Caco-2 (cell line): ENCODE measurements at regions not wholly inside any gene's neighbourhood (a gene's known extent, or its start where the extent isn't known, plus 50 kb on each side); places are given as distances from the start of the nearest gene placed in this dataset.
"Not testable (repeated sequence)": the region's sequence is repeated elsewhere in the genome, so short reads cannot be mapped to it uniquely, and the experiment has no call there.

ENCODE experiments used
- BruUV-seq: library from RNA; stranded (reverse); fragments of 400-500 nt; replicated peaks from 2 replicates; lab custom pipeline; 2021; lab: Mats Ljungman, UMichigan
- CTCF ChIA-PET: fragments of 300-600 bp; sonication (Branson Sonifier 250); formaldehyde crosslinking; loops from one replicate; lab custom pipeline; 2022; ENCODE audit warnings: antibody characterized with exemption; lab: Charles Lee
- POLR2A ChIA-PET: fragments of 300-600 bp; sonication (Branson Sonifier 250); formaldehyde crosslinking; loops from one replicate; lab custom pipeline; 2022; ENCODE audit warnings: antibody characterized with exemption; lab: Charles Lee
- DNase-seq, 2 experiments: peaks; one replicate each; pipeline versions ENCODE4 v3.0.0 to v3.0.0-alpha.2; 2020 to 2022
- H3K27me3 ChIP-seq: replicated peaks from 2 replicates; pipeline ENCODE4 v1.6.0; 2011; ENCODE audit warnings: low read length; ENCODE audit not compliant: control insufficient read depth, insufficient read depth
- H3K36me3 ChIP-seq: 2 replicates; pipeline ENCODE4 v1.5.1; 2011; ENCODE audit warnings: low read length; ENCODE audit not compliant: control insufficient read depth, insufficient read depth
- H3K4me1 ChIP-seq: fragments of 250-450 bp; sonication (Bioruptor Pico); 2 replicates; pipeline ENCODE4 v1.5.1; 2020; ENCODE audit warnings: mild to moderate bottlenecking
- H3K4me3 ChIP-seq: 2 replicates; pipeline ENCODE4 v1.5.1; 2011; ENCODE audit warnings: low read depth, mild to moderate bottlenecking, control low read depth, low read length
- H3K9me3 ChIP-seq: fragments of 250-450 bp; sonication (Bioruptor Pico); 2 replicates; pipeline ENCODE4 v1.5.1; 2020; ENCODE audit warnings: mild to moderate bottlenecking, moderate library complexity
- H3K27ac Mint-ChIP-seq: one replicate; pipeline ENCODE4 v1.8.0; 2022; ENCODE audit warnings: mixed read lengths; ENCODE audit not compliant: unreplicated experiment
- H3K27me3 Mint-ChIP-seq: one replicate; pipeline ENCODE4 v1.8.0; 2022; ENCODE audit warnings: mixed read lengths; ENCODE audit not compliant: insufficient read depth, unreplicated experiment
- H3K36me3 Mint-ChIP-seq: one replicate; pipeline ENCODE4 v1.8.0; 2022; ENCODE audit warnings: mild to moderate bottlenecking, mixed read lengths; ENCODE audit not compliant: insufficient read depth, unreplicated experiment
- H3K4me1 Mint-ChIP-seq: one replicate; pipeline ENCODE4 v1.8.0; 2022; ENCODE audit warnings: low read depth, mixed read lengths; ENCODE audit not compliant: unreplicated experiment
- H3K4me3 Mint-ChIP-seq: one replicate; pipeline ENCODE4 v1.8.0; 2022; ENCODE audit warnings: mild to moderate bottlenecking, moderate library complexity, mixed read lengths; ENCODE audit not compliant: unreplicated experiment
- H3K9me3 Mint-ChIP-seq: one replicate; pipeline ENCODE4 v1.8.0; 2022; ENCODE audit warnings: mixed read lengths; ENCODE audit not compliant: unreplicated experiment
- CTCF ChIP-seq, 2 experiments: fragments of 200-600 bp in 1 of 2; IDR thresholded peaks; 1 replicate in 1 of 2; 2 replicates in 1 of 2; pipeline versions ENCODE4 v1.5.1 to v1.8.0; 2011 to 2022; ENCODE audit warnings: antibody characterized with exemption in 1 of 2, control low read depth in 1 of 2, inconsistent platforms in 1 of 2, low read depth in 1 of 2, low read length in 1 of 2, mild to moderate bottlenecking in 1 of 2, moderate library complexity in 1 of 2; ENCODE audit not compliant: insufficient read depth in 1 of 2, severe bottlenecking in 1 of 2, unreplicated experiment in 1 of 2
- intact Hi-C: fragments of 100-400 bp; cut with micrococcal nuclease; formaldehyde crosslinking; loops from one replicate; pipeline ENCODE4 v1.10.0; 2022; ENCODE audit not compliant: unreplicated experiment

- no peaks in the 10 kb centered on the region for H3K27me3 ChIP-seq
- no peak for DNase-seq
- no peak overlapping the region for H3K4me3 ChIP-seq
- H3K9me3 ChIP-seq: no peaks in the 10 kb centered on the region
- no peaks in the 10 kb centered on the region for H3K36me3 ChIP-seq
- intact Hi-C loops: no loop called here
- BruUV-seq: no TSS peak
- Mint-ChIP-seq H3K27ac (no peak overlapping the region), H3K27me3 (no peaks in the 10 kb centered on the region), H3K9me3 (no peaks in the 10 kb centered on the region), H3K36me3 (no peaks in the 10 kb centered on the region), H3K4me1 (no peaks in the 10 kb centered on the region), H3K4me3 (no peak overlapping the region)
- CTCF ChIA-PET: no interaction called here
- POLR2A ChIA-PET: no interaction called here
- no peaks in the 10 kb centered on the region for H3K4me1 ChIP-seq
- TF ChIP-seq CTCF (IDR thresholded peaks at IDR 0.05; ENCODE audit: insufficient read depth in 1 of 2, low read depth in 1 of 2, low read length in 1 of 2, severe bottlenecking in 1 of 2, unreplicated experiment in 1 of 2): no peak
These were observed 683.6 kb downstream of the BCKDHB start for GRCh38 chr6:80789912-80790570.

- CTCF ChIA-PET, H3K9me3 Mint-ChIP-seq, H3K27me3 ChIP-seq, H3K4me3 ChIP-seq, H3K4me1 ChIP-seq, H3K36me3 Mint-ChIP-seq, H3K36me3 ChIP-seq, intact Hi-C loops, H3K4me1 Mint-ChIP-seq, H3K9me3 ChIP-seq, BruUV-seq, DNase-seq, H3K27ac Mint-ChIP-seq, H3K4me3 Mint-ChIP-seq, H3K27me3 Mint-ChIP-seq, POLR2A ChIA-PET: not testable (repeated sequence)
These were observed 676.8 kb downstream of the BCKDHB start for GRCh38 chr6:80783271-80783670.

- TF ChIP-seq CTCF (IDR thresholded peaks at IDR 0.05; ENCODE audit: insufficient read depth in 1 of 2, low read depth in 1 of 2, low read length in 1 of 2, severe bottlenecking in 1 of 2, unreplicated experiment in 1 of 2): no peak
- ChIA-PET POLR2A (no interaction called here), CTCF (no interaction called here)
- H3K27ac Mint-ChIP-seq: no peak overlapping the region
- no peak overlapping the region for H3K4me3 Mint-ChIP-seq
- H3K27me3 ChIP-seq: no peaks in the 10 kb centered on the region
- no peaks in the 10 kb centered on the region for H3K9me3 Mint-ChIP-seq
- H3K9me3 ChIP-seq: no peaks in the 10 kb centered on the region
- peak in 1 of 2 experiments; percentile 34 for DNase-seq
- no peaks in the 10 kb centered on the region for H3K36me3 ChIP-seq
- no TSS peak for BruUV-seq
- H3K4me1 ChIP-seq: no peaks in the 10 kb centered on the region; the same call in 1 of the 2 replicates
- H3K4me1 Mint-ChIP-seq: no peaks in the 10 kb centered on the region
- H3K36me3 Mint-ChIP-seq: no peaks in the 10 kb centered on the region
- intact Hi-C loops: no loop called here
- H3K27me3 Mint-ChIP-seq: no peaks in the 10 kb centered on the region
- H3K4me3 ChIP-seq: no peak overlapping the region
These were observed 665.5 kb downstream of the BCKDHB start for GRCh38 chr6:80771941-80772340.
